Mesothelial cell of epicardium (in vitro differentiated cells): ENCODE measurements at regions not wholly inside any gene's neighbourhood (a gene's known extent, or its start where the extent isn't known, plus 50 kb on each side); places are given as distances from the start of the nearest gene placed in this dataset.
A peak's percentile ranks its signal among the peaks of the same experiment; 100 is the strongest.

Experiments used
- DNase-seq, 2 experiments: peaks; one replicate each; pipeline ENCODE4 v3.0.0; 2021; ENCODE audit warnings: low spot score in 2 of 2; ENCODE audit not compliant: unreplicated experiment in 2 of 2
- H3K27ac Mint-ChIP-seq: 2 replicates; pipeline ENCODE4 v1.8.0; 2021; ENCODE audit warnings: mixed read lengths
- H3K27me3 Mint-ChIP-seq: 2 replicates; pipeline ENCODE4 v1.8.0; 2021; ENCODE audit warnings: low read depth, mixed read lengths
- H3K36me3 Mint-ChIP-seq: 2 replicates; pipeline ENCODE4 v1.8.0; 2021; ENCODE audit warnings: mixed read lengths
- H3K4me1 Mint-ChIP-seq: 2 replicates; pipeline ENCODE4 v1.8.0; 2021; ENCODE audit warnings: mixed read lengths
- H3K4me3 Mint-ChIP-seq: 2 replicates; pipeline ENCODE4 v1.8.0; 2021; ENCODE audit warnings: mild to moderate bottlenecking, moderate library complexity, mixed read lengths
- H3K9me3 Mint-ChIP-seq: 2 replicates; pipeline ENCODE4 v1.8.0; 2021; ENCODE audit warnings: mixed read lengths
- CTCF ChIP-seq: fragments of 200-600 bp; sonication (generic); IDR thresholded peaks from one replicate; pipeline ENCODE4 v1.5.0; 2021; ENCODE audit warnings: antibody characterized with exemption; ENCODE audit not compliant: unreplicated experiment

- Mint-ChIP-seq H3K36me3 (no peaks in the 10 kb centered on the region), H3K27ac (no peak overlapping the region), H3K4me1 (peaks cover 8% of the 10 kb centered on the region), H3K27me3 (peaks cover 2% of the 10 kb centered on the region), H3K4me3 (no peak overlapping the region), H3K9me3 (no peaks in the 10 kb centered on the region)
- TF ChIP-seq CTCF = peak; percentile 30
- no peak for DNase-seq
Measured at GRCh38 chr3:22729981-22730380, 473.1 kb upstream of the UBE2E2 start.

GRCh38 chr3:22730701-22731100 is 472.4 kb upstream of the UBE2E2 start:
- TF ChIP-seq CTCF = no peak
- H3K4me3 Mint-ChIP-seq = no peak overlapping the region
- H3K36me3 Mint-ChIP-seq = no peaks in the 10 kb centered on the region
- no peak overlapping the region for H3K27ac Mint-ChIP-seq
- H3K4me1 Mint-ChIP-seq = peaks cover 8% of the 10 kb centered on the region
- H3K9me3 Mint-ChIP-seq = no peaks in the 10 kb centered on the region
- H3K27me3 Mint-ChIP-seq = peaks cover 2% of the 10 kb centered on the region
- DNase-seq = no peak

- no peak overlapping the region for H3K4me3 Mint-ChIP-seq
- H3K9me3 Mint-ChIP-seq = no peaks in the 10 kb centered on the region
- H3K36me3 Mint-ChIP-seq = no peaks in the 10 kb centered on the region
- H3K4me1 Mint-ChIP-seq = peaks cover 8% of the 10 kb centered on the region
- no peak for DNase-seq
- TF ChIP-seq CTCF = no peak
- H3K27ac Mint-ChIP-seq = no peak overlapping the region
- H3K27me3 Mint-ChIP-seq = peaks cover 2% of the 10 kb centered on the region
Measured at GRCh38 chr3:22731901-22732300, 471.2 kb upstream of the UBE2E2 start.

- no peak for TF ChIP-seq CTCF
- peaks cover 2% of the 10 kb centered on the region for H3K27me3 Mint-ChIP-seq
- DNase-seq = no peak
- no peaks in the 10 kb centered on the region for H3K36me3 Mint-ChIP-seq
- H3K27ac Mint-ChIP-seq = no peak overlapping the region
- H3K4me1 Mint-ChIP-seq = peaks cover 8% of the 10 kb centered on the region
- no peaks in the 10 kb centered on the region for H3K9me3 Mint-ChIP-seq
- H3K4me3 Mint-ChIP-seq = no peak overlapping the region
Measured at GRCh38 chr3:22732641-22733040, 470.5 kb upstream of the UBE2E2 start.

GRCh38 chr3:22734207-22734606 is 468.9 kb upstream of the UBE2E2 start:
- no peak overlapping the region for H3K4me3 Mint-ChIP-seq
- DNase-seq = no peak
- H3K27me3 Mint-ChIP-seq = no peaks in the 10 kb centered on the region
- H3K4me1 Mint-ChIP-seq = peaks cover 8% of the 10 kb centered on the region
- no peak for TF ChIP-seq CTCF
- no peak overlapping the region for H3K27ac Mint-ChIP-seq
- H3K36me3 Mint-ChIP-seq = no peaks in the 10 kb centered on the region
- H3K9me3 Mint-ChIP-seq = no peaks in the 10 kb centered on the region

GRCh38 chr3:22734756-22735155 is 468.4 kb upstream of the UBE2E2 start:
- peaks cover 8% of the 10 kb centered on the region for H3K4me1 Mint-ChIP-seq
- no peak for DNase-seq
- H3K27me3 Mint-ChIP-seq = no peaks in the 10 kb centered on the region
- no peak overlapping the region for H3K4me3 Mint-ChIP-seq
- H3K9me3 Mint-ChIP-seq = no peaks in the 10 kb centered on the region
- TF ChIP-seq CTCF = no peak
- H3K27ac Mint-ChIP-seq = no peak overlapping the region
- H3K36me3 Mint-ChIP-seq = no peaks in the 10 kb centered on the region
